GM18505 (cell line): ENCODE measurements at regions not wholly inside any gene's neighbourhood (a gene's known extent, or its start where the extent isn't known, plus 50 kb on each side); places are given as distances from the start of the nearest gene placed in this dataset.
"Not testable (repeated sequence)": the region's sequence is repeated elsewhere in the genome, so short reads cannot be mapped to it uniquely, and the experiment has no call there.

ENCODE experiments used
- ATAC-seq: cut with Tn5 transposase; IDR thresholded peaks from one replicate; pipeline ENCODE4 v1.9.1; 2021; ENCODE audit not compliant: unreplicated experiment
- POLR2A ChIP-seq: IDR thresholded peaks from 4 replicates; pipeline ENCODE4 v1.6.1; 2011; ENCODE audit warnings: borderline replicate concordance; ENCODE audit not compliant: insufficient read depth, insufficient read length; ENCODE audit errors: extremely low read depth

DNA sequence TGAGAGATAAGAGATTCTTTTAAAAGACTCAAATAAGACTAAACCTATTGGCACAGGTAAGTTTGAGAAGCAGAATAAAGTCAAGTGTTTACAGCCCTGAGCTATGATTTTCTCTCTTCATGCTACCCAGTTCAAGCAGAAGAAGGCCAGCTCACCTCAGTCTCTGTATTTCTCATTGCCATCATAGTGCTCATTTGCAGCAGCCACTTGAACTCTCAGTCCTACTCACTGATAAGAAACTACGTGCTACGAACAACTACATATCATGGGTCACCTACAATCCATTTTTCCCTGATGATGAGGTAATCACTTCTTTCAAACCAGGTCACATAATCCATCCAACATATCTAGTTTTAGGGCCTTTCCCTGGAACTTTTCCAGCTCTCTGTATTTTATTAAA, 617.5 kb downstream of the JRKL start:
- no peak for TF ChIP-seq POLR2A
- no peak for ATAC-seq

DNA sequence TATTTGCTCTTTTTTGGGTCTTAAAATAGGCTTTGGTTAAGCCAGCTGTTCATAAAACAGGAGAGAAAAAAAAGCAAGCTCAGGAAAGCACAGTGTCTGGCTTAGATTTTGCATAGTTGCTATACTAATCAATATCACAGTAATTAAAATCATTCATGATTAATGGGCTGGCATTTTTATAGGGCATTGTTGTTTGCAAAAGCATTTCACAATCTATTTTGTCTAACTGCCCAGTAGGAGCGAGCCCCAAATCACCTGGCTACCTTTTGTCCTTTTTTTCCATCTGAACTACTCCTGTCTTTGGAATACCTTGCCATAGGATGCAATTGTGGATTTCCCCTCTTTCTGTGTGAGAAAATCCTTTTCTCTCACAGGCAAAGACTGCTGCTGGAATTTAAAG, 619.8 kb downstream of the JRKL start:
- TF ChIP-seq POLR2A: no peak
- no peak for ATAC-seq

DNA sequence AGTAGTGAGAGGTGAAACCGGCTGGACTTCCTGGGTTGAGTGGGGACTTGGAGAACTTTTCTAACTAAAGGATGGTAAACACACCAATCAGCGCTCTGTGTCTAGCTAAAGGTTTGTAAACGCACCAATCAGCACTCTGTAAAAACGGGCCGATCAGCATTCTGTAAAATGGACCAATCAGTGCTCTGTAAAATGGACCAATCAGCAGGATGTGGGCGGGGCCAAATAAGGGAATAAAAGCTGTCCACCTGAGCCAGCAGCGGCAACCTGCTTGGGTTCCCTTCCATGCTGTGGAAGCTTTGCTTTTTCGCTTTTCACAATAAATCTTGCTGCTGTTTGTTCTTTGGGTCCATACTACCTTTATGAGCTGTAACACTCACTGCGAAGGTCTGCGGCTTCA, 621.2 kb downstream of the JRKL start:
- not testable (repeated sequence) for ATAC-seq

DNA sequence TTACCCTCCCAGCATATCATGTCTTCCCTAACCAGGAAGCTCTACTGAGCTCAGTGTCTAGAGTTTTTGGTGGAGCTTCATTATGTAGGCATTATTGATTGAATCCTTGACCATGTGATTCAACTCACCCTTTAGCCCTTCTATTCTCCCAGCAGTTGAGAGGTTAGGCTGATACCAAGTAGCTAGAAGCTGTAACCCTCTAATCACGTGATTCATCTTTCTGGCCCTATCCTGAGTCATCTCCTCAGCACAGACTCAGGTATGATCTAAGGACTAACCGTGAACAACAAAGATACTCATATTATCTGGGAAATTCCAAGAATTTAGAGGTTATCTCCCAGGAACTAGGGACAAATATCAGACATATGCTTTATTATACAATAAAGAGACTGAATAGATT, 625.5 kb downstream of the JRKL start:
- no peak for ATAC-seq

DNA sequence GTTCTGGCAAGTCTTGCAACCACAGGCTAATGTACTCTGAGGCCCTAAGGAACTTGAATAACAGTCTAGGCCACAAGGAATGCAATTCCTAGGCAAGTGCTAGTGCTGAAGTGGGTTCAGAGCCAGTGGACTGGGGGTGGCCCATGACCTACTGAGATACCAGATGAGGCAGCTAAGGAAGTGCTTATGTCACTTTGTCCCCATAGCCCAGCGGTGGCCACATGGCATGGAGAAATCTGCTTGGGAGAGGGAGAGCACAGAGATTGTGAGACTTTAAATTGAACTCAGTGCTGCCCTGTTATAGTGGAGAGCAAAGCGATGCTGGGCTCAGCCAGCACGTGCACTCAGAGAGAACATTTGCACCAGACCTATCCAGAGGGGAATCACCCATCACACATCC, 629.5 kb downstream of the JRKL start:
- ATAC-seq: no peak
- no peak for TF ChIP-seq POLR2A

More for the DNA sequence above, 625.5 kb downstream of the JRKL start:
- no peak for TF ChIP-seq POLR2A

DNA sequence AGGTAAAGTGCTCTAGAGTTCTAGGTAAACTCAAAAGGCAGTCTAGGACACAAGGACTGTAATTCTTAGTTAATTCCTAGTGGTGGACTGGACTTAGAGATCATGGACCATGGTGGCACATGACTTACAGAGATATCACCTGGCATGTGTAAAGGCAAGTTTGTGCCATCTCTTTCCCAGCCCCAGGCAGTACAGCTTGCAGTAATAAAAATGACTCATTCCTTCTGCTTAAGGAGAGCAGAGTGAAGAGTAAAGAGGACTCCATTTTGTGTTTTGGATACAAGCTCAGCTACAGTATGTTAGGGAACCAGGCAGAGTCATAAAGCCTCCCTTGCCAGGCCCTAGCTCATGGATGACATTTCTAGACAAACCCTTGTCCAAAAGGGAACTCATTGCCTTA, 629.9 kb downstream of the JRKL start:
- no peak for TF ChIP-seq POLR2A
- ATAC-seq: no peak

DNA sequence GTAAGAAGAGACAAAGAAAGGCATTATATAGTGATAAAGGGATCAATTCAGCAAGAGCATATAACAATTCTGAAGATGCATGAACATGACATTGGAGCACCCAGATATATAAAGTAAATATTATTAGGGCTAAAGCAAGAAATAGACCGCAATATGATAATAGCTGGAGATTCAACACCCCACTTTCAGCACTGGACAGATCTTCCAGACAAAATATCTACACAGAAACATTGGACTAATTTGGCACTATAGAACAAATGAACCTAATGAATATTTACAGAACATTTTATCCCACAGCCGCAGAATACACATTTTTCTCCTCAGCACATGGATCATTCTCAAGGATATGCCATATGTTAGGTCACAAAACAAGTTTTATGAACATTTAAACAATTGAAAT, 633.1 kb downstream of the JRKL start:
- TF ChIP-seq POLR2A: no peak
- ATAC-seq: no peak

DNA sequence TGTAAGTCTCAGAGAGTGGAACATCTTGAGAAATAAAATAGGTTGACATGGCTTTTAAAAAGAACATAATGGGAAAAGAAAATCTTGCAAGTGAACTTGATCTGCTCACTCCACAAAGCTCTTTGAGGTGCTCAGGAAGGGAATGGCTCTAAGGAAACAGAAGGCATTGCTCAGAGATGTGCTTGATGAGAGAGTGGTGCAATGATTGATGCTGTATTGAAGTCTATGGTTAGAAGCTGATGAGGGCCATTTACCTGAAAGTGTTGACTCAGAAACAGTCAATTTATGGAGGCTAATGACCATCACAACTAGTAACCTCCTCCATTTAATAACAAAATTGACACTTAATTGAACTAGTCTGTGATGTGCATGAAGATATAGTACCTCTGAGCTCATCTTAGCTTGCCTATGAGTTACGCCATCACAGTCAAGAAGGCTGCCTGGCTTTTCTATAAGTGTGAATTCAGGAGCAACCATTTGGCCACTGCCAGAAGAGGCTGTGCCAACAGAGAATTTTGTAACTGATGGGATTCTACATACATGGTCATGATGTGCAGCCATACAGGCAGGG, 639.1 kb downstream of the JRKL start:
- no peak for TF ChIP-seq POLR2A
- no peak for ATAC-seq

DNA sequence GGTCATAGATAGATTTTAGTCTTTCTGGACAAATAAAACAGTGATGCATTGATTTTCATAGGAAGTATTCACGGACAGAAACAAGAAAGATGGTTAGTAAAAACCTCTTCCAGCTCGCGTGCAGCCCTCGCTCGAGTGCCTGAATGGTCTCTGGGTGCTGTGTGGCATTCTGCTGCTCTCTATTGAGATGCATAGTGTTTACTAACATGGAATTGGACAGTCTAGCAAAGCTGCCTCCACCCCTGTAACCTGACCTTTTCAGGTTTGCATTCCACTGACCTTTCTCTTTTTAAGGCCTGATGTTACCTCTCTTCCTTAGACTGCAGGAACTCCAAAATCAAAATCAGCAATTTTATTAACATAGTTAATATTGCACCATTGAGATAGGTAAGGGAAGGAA, 643.4 kb downstream of the JRKL start:
- TF ChIP-seq POLR2A: no peak
- no peak for ATAC-seq

DNA sequence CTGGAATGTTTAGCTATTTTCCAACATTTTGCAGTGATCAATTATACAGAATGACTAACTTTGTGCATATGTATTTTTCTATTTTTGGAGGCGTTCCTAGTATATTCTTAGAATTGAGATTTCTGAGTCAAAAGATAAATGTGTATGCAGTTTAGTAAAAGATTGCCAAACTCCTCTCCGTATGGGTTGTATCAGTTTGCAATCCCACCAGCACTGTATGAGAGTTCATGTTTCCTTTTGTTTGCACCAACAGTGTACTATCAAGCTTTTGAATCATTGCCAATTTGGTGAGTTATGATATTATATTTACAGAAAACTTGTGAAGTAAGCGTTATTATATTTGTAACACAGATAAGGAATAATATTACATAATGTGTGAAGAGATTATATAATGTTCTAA, 658.7 kb downstream of the JRKL start:
- ATAC-seq: no peak
- TF ChIP-seq POLR2A: no peak

DNA sequence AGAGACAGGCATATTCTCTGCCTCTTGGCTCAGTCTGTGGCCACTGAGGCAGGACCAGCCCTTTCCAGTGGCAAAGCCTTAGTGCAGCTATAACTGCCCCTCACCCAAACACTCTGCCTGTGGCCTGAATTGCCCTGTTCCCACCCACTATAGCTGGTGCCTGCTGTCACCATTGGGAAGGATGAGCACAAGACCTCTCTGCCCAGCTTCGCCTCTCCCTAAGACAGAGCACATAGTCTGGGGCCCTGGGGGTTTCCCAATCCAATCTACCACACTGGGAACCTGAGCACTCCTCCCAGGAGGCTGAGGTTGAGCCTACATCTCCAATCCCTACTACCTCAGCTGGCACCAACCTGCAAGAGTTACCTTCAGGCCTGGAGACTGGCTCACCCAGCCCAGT, 670.4 kb downstream of the JRKL start:
- ATAC-seq: no peak
- TF ChIP-seq POLR2A: no peak

DNA sequence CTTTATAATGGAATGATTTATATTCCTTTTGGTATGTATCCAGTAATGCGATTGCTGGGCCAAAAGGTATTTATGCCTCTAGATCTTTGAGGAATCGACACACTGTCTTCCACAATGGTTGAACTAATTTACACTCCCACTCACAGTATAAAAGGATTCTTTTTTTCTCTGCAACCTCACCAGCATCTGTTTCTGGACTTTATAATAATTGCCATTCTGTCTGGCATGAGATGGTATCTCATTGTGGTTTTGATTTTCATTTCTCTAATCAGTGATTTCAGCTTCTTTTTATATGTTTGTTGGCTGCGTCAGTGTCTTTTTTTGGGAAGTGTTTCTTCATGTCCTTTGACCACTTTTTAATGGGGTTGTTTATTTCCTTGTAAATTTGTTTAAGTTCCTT, 679.3 kb downstream of the JRKL start:
- TF ChIP-seq POLR2A: no peak
- ATAC-seq: no peak

DNA sequence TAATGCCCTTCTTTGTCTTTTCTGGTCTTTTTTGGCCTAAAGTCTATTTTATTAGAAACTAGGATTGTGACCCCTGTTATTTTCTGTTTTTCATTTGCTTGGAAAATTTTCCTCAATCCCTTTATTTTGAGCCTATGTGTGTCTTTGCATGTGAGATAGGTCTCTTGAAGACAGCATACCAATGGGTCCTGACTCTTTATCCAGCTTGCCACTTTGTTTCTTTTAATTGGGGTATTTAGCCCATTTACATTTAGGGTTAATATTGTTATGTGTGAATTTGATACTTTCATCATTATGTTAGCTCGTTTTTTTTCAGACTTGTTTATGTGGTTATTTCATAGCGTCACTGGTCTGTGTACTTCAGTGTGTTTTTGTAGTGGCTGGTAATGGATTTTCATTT, 682.6 kb downstream of the JRKL start:
- ATAC-seq: no peak
- TF ChIP-seq POLR2A: no peak

DNA sequence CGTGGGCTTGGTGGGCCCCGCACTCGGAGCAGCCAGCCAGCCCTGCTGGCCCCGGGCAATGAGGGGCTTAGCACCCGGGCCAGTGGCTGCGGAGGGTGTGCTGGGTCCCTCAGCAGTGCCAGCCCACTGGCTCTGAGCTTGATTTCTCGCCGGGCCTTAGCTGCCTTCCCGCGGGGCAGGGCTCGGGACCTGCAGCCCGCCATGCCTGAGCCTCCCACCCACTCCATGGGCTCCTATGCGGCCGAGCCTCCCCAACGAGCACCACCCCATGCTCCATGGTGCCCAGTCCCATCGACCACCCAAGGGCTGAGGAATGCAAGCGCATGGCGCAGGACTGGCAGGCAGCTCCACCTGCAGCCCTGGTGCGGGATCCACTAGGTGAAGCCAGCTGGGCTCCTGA, 686.9 kb downstream of the JRKL start:
- not testable (repeated sequence) for ATAC-seq

DNA sequence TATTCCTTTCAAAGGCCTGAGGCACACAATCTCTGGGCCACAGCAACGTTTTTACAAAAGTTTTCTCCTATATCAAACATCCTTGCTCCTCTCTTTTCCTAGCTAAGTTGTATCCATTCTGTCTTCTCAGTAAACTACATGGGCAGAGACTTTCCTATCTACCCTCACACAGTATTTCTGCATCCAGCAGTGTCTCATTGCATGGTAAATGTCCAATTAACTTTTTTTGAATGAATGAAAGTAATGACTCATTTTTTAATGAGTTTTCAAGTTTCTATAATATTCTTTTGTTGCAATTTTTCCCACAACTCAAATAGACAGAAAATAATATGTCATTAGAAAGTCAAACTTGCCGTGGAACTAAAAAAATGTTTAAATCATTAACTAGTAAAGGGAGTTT, 688.6 kb downstream of the JRKL start:
- no peak for TF ChIP-seq POLR2A
- ATAC-seq: no peak
